H54 (cell line): ENCODE measurements at regions not wholly inside any gene's neighbourhood (a gene's known extent, or its start where the extent isn't known, plus 50 kb on each side); places are given as distances from the start of the nearest gene placed in this dataset.
"Not testable (repeated sequence)": the region's sequence is repeated elsewhere in the genome, so short reads cannot be mapped to it uniquely, and the experiment has no call there.

Source experiments
- DNase-seq: peaks from one replicate; pipeline ENCODE4 v3.0.0; 2011; ENCODE audit warnings: low spot score, mixed read lengths; ENCODE audit not compliant: insufficient read length
- FAIRE-seq: peaks from 3 replicates; lab custom pipeline; 2011; peaks lifted over from hg19 to GRCh38; lab: Jason Lieb, UNC
- POLR2A ChIP-seq: IDR thresholded peaks from 2 replicates; pipeline ENCODE4 v1.6.1; 2011; ENCODE audit warnings: low read depth, mild to moderate bottlenecking, low read length

DNA sequence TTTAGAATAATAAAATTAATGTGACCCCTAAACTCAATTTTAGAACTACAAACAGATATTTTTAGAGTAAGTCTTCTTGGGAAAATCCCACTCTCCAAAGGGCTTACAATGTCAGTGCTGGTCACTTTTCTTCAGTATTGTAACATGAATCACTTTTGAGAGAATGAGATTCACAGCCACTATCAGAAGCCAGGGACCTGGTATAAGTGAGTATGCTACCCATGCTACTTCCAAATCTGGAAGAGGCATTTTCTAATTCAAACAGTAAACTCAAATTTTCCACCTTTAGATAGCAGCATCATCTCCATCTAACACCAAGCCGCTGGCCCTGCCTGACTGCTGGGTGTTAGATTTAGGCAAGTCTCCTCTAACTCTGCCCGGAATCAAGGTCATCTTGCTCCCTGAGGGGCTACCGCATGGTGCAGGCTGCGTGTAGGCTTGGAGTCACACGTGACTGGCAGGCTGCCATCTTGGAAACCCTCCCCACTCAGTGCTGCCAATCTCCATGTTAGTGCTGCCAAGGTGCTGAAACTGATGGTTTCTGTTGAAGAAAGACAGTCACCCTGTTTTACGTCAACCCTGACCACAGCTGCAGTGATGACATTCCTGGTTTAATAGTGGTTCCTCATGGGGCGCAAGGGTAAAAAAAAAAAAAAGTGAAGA is 882.9 kb upstream of the B3GALT2 start:
- DNase-seq = no peak

DNA sequence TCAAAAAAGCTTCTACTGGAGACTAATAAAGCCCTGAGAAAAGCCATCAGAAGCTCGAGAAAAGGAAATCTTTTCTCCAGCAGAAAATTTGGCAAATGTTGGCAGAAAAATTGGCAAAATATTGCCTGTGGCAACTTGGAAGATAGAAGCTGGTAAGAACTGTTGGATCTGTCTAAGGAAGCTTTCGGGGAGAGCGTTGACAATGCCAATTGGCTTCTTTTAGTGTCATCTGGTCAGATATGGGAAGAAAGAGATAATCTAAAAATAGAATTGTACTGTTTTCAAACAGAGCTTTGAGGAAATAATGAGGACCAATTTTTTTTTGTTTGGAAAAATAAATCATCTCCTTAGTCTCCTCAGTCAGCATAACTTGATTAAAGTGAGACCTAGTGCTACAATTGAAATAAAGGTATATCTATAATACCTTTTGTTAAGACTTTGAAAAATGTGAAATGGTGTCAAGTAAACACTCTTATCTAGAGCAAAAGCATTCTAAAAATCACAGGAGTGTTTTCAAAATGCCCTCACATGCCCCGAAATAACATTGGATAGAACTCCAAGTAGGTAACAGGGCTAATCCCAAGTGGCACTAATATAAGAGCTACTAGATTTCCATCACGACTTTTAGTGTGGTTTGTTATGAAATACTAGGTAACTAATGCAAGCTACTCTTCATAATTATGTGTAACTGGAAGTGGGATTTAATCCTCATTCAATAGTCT is 882.2 kb upstream of the B3GALT2 start:
- DNase-seq = no peak
- TF ChIP-seq POLR2A = no peak
- no peak for FAIRE-seq

More for the DNA sequence above, 882.9 kb upstream of the B3GALT2 start:
- FAIRE-seq = no peak
- no peak for TF ChIP-seq POLR2A

DNA sequence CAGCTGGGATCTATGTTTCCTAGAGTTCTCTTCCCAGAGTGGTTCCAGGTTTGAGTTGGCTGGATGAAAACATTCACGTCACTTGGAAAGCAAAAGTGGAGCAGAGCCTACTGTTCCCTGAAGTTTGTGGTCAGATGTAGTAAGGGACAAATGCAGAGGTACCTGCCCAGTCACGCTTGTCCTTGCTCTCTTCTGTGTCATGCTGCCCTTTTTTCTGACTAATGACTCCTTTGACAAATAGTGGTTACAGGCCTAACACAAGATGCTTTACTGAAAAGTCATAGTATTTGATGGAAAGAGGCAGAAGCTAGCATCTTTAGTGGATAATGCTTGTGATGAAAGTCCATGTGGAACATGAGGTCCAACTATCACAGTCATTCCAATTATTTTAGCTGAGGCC is 881.4 kb upstream of the B3GALT2 start:
- no peak for DNase-seq
- no peak for FAIRE-seq
- no peak for TF ChIP-seq POLR2A

DNA sequence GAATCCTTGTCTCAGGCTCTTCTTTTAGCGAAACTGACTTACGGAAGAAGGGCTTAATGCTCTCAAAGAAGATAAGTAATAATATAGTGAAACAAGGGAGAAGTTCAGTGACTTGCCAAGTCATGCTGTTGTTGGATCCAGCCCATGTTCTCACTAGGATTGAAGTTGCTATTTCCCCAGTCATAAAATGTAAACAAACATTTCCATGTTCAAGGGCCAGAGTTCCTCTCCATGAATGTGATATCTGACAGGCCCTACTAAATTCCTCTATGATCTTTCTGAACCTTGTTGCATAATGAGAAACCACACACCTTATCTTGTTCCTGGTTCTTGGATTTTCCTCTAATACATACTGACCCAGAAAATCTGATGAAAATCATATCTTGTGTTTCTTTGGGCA is 876.5 kb upstream of the B3GALT2 start:
- TF ChIP-seq POLR2A = no peak
- FAIRE-seq (no peak), DNase-seq (no peak)

DNA sequence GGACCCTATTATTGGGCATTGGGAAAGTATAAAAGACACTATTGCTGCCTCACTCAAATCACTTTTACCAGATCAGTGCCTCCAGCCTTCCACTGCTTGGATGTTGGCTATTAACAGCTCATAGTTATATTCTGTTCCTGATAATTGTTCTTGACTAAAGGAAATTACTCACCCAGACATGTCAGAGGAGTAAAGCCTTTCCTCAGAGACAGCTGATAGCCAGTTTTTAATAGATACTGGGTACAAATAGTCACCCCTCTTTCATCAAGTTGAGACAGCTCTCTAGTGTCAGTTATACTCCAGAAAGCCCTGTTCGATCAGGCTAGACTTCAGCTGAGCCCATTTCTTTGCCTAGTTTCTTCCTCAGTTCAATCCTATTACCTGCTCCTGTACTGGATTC is 876.1 kb upstream of the B3GALT2 start:
- DNase-seq (no peak), FAIRE-seq (no peak)
- no peak for TF ChIP-seq POLR2A

DNA sequence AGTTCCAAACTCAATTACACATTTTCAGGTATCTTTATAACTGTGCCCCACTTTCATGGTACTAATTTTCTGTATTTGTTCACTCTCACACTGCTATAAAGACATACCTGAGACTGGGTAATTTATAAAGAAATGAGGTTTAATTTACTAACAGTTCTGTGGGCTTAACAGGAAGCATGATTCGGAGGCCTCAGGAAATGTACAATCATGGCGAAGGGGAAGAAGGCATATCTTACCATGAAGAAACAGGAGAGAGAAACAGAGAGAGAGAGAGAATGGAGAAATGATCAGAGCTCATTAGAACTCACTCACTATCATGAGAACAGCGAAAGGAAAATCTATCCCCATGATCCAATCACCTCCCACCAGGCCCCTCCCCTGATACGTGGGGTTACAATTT is 874.1 kb upstream of the B3GALT2 start:
- no peak for DNase-seq
- FAIRE-seq = no peak
- no peak for TF ChIP-seq POLR2A

DNA sequence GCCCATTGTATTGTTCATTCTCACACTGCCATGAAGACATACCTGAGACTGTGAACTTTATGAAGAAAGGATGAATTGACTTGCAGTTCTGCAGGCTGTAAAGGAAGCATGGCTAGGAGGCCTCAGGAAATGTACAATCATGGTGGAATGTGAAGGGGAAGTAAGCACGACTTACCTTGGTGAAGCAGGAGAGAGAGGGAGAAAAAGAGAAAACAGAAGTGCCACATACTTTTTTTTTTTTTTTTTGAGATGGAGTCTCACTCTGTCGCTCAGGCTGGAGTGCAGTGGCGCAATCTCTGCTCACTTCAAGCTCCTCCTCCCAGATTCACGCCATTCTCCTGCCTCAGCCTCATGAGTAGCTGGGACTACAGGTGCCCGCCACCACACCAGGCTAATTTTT is 871.9 kb upstream of the B3GALT2 start:
- not testable (repeated sequence) for DNase-seq, FAIRE-seq

DNA sequence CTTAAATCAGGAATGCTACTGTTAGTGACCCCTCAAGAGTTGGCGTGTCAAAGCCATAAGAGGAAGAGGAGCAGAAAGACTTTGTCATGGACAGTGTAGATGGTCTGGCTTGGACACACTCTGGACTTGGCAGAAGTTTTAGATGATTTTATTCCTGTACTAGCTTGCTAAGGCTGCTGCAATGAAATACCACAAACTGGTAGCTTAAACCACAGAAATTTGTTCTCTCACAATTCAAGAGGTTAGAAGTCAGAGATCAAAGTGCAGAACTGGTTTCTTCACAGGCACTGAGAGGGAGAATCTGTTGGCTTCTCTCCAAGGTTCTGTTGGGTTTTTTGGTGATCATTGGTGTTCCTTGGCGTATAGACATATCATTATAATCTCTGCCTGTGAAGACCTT is 869.8 kb upstream of the B3GALT2 start:
- no peak for DNase-seq
- no peak for FAIRE-seq
- TF ChIP-seq POLR2A = no peak

DNA sequence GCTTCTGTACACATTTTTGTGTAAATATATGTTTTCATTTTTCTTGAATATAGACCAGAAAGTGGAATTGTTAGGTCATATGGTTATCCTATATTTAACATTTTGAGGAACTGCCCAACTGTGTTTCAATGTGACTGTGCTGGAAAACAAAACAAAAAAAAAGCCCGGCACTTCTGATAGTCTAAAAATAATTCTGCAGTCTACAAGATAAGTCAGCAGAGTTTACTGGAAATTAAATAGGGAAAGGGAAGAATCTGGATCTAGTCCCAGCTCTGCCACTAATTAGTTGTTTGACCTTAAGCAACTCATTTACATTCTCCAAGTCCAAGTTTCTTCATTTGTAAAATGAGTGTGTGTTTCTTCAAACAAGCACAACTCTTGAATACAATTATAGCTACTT is 869.1 kb upstream of the B3GALT2 start:
- no peak for DNase-seq
- FAIRE-seq = no peak
- no peak for TF ChIP-seq POLR2A

DNA sequence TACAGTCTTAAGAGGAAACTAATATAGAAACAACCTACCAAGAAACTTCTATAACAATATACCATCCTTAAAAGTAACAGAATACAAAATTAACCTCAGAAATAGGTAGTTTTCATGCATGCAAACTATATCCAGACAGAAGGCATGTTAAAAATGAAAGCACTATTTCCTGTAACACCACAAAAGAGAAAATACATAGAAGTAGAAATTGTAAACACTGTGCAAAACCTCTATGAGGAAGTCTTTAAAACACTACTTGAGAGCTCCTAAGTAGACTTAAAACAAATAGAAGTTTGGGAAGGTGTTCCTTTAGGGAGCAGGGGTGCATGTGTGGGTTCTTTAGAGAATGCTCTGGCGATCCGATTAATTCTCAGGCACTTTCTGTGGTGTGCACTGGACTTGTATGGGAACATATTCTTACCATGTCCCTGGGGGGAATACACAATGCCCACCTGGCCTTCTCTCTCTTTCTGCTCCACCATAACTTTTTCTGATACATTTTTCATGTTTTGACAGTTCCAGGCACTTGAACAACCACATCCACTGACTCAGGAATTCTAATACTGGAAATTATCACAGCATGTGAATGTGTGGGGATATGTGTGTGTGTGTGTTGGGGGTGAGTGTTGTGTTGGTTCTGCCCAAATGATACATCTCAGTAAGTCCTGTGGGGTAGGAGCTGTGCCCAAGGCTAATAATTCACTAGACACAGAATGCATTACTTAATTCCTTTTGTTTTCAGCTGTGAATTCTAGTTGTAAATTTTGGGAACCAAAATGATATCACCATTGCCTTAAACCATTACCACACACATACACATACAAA is 866.3 kb upstream of the B3GALT2 start:
- no peak for DNase-seq
- no peak for TF ChIP-seq POLR2A
- no peak for FAIRE-seq

DNA sequence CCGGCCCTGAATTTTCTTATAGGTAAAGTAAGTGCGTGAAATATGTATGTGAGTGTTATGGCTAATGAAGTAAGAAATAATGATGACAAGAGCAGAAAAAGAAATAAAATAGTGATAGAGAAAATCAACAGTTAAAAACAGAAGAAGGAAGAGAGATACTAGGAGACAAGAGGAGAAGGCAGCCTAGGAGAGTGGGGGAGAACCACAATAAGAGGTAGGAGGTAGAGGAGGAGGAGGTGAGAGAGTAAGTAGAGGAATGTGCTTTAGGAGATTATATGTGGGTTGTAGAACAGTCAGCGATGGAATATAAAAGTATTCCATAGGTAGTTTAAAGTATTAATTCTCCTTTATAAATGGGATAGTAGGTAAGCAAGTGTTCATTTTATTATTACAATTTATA is 861.5 kb upstream of the B3GALT2 start:
- FAIRE-seq (no peak), DNase-seq (no peak)
- TF ChIP-seq POLR2A = no peak

DNA sequence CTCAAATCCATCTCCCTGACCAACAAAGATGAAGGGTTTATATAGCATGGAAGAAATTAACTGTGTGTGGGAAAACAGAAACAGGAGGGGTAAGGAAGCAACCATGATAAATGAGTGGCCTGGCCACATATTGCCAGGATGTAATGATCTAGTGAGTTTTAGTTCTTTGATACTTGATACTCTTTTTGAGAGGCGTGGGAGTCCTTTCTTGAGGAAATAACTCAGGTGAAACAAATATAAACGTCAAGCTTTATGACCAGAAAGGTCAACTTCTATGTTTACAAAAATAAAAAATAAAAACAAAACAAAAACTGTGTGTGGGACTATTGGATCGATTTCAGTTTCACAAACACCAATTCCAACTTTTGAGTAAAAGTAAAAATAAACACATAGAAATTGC is 860.8 kb upstream of the B3GALT2 start:
- no peak for FAIRE-seq
- TF ChIP-seq POLR2A = no peak
- DNase-seq = no peak

DNA sequence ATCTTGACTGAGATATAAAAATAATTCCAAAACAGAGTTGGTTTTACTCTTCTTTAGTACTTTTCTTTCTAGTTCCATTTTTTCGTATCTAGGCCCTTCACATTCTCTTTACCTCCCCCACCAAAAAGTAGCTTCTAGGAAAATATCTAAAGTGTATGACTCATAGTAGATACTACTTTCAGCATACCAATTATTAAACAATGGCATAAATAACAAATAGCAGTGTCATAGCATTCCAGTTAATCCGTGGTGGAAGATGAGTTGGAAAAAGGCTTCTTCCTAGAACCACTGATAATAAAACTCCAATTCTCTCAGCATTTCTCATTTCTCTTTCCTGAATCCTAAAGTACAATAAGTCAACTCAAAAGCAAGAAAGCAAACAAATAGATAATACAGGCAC is 859.0 kb upstream of the B3GALT2 start:
- FAIRE-seq (no peak), DNase-seq (no peak)
- TF ChIP-seq POLR2A = no peak

DNA sequence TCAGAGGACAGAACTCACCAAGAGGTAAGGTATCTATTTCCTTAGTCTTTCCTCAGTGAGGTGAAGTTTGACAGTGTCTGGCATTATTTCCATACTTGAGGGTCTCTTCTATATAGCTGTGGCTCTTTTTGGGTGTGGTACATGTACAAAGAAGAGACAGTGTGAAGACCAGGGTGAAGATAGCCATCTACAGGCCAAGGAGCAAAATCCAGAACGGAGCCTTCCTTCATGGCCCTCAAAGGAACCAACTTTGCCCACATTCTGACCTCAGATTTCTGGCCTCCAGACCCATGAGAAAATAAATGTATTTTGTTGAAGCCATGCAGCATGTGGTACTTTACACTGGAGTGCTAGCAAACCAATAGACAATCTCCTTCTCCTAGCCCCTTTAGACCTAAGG is 858.5 kb upstream of the B3GALT2 start:
- TF ChIP-seq POLR2A = no peak
- DNase-seq = no peak
- FAIRE-seq = no peak
